ENCODE measurements at regions not wholly inside any gene's neighbourhood (a gene's known extent, or its start where the extent isn't known, plus 50 kb on each side); places are given as distances from the start of the nearest gene placed in this dataset.
"Not testable (repeated sequence)": the region's sequence is repeated elsewhere in the genome, so short reads cannot be mapped to it uniquely, and the experiment has no call there.

GRCh38 chr4:82171531-82172155, 202.1 kb downstream of the HNRNPD start:
- DNase-seq: no peak

- no peak for DNase-seq
Measured at GRCh38 chr4:82149750-82150149, 224.0 kb downstream of the HNRNPD start.

- DNase-seq: no peak
Measured at GRCh38 chr4:82145850-82146249, 227.9 kb downstream of the HNRNPD start.

- DNase-seq: no peak
Measured at GRCh38 chr4:82140422-82140821, 233.4 kb downstream of the HNRNPD start.

- DNase-seq: no peak
Measured at GRCh38 chr4:82139287-82139686, 234.5 kb downstream of the HNRNPD start.

- no peak for DNase-seq
Measured at GRCh38 chr4:82138374-82138773, 235.4 kb downstream of the HNRNPD start.

- no peak for DNase-seq
Measured at GRCh38 chr4:82136161-82136801, 237.5 kb downstream of the HNRNPD start.

- DNase-seq: no peak
Measured at GRCh38 chr4:82128355-82128754, 245.4 kb downstream of the HNRNPD start.

GRCh38 chr4:82126512-82127040, 247.2 kb downstream of the HNRNPD start:
- DNase-seq: no peak

GRCh38 chr4:82125787-82126297, 247.9 kb downstream of the HNRNPD start:
- DNase-seq: no peak

- no peak for DNase-seq
Measured at GRCh38 chr4:82124932-82125786, 248.6 kb downstream of the HNRNPD start.

- DNase-seq: no peak
Measured at GRCh38 chr4:82124365-82124764, 249.4 kb downstream of the HNRNPD start.

- no peak for DNase-seq
Measured at GRCh38 chr4:82123934-82124333, 249.9 kb downstream of the HNRNPD start.

GRCh38 chr4:82115183-82115582, 258.6 kb downstream of the HNRNPD start:
- not testable (repeated sequence) for DNase-seq

- DNase-seq: no peak
Measured at GRCh38 chr4:82108506-82108905, 265.3 kb downstream of the HNRNPD start.

- no peak for DNase-seq
Measured at GRCh38 chr4:82104578-82104977, 269.2 kb downstream of the HNRNPD start.

- DNase-seq: no peak
Measured at GRCh38 chr4:82099928-82100579, 273.7 kb downstream of the HNRNPD start.

- DNase-seq: no peak
Measured at GRCh38 chr4:82097504-82097903, 276.3 kb downstream of the HNRNPD start.

- no peak for DNase-seq
Measured at GRCh38 chr4:82090717-82091116, 283.1 kb downstream of the HNRNPD start.

GRCh38 chr4:82084747-82085146, 289.0 kb downstream of the HNRNPD start:
- no peak for DNase-seq

GRCh38 chr4:82077471-82077995, 296.3 kb downstream of the HNRNPD start:
- not testable (repeated sequence) for DNase-seq

- DNase-seq: no peak
Measured at GRCh38 chr4:82076809-82077208, 297.0 kb downstream of the HNRNPD start.

- DNase-seq: no peak
Measured at GRCh38 chr4:82076359-82076758, 297.4 kb downstream of the HNRNPD start.

Measured in stimulated activated CD4-positive, alpha-beta T cell treated with anti-CD3 and anti-CD28 coated beads, Interleukin-12 subunit alpha, Interleukin-12 subunit beta, amount 100 ng/mL, for 4 hours (primary cell).